Activated T-helper 17 cell treated with anti-CD3 and anti-CD28 coated beads, Interleukin-2, amount 50 U/mL, for 72 hours (primary cell): ENCODE measurements at regions not wholly inside any gene's neighbourhood (a gene's known extent, or its start where the extent isn't known, plus 50 kb on each side); places are given as distances from the start of the nearest gene placed in this dataset.

Experiments
- ATAC-seq: fragments of 150-1000 bp; cut with Tn5 transposase; replicated peaks from 2 replicates; pipeline ENCODE4 v1.10.0; 2021; ENCODE audit warnings: mild to moderate bottlenecking, moderate library complexity
- H3K27ac Mint-ChIP-seq: one replicate; pipeline ENCODE4 v1.8.0; 2022; ENCODE audit warnings: mixed read lengths
- H3K27me3 Mint-ChIP-seq: one replicate; pipeline ENCODE4 v1.8.0; 2022; ENCODE audit warnings: mixed read lengths
- H3K36me3 Mint-ChIP-seq: one replicate; pipeline ENCODE4 v1.8.0; 2022; ENCODE audit warnings: low read depth, mild to moderate bottlenecking, mixed read lengths
- H3K4me1 Mint-ChIP-seq: one replicate; pipeline ENCODE4 v1.8.0; 2022; ENCODE audit warnings: mixed read lengths
- H3K4me3 Mint-ChIP-seq: one replicate; pipeline ENCODE4 v1.8.0; 2022; ENCODE audit warnings: mild to moderate bottlenecking, mixed read lengths
- H3K9me3 Mint-ChIP-seq: one replicate; pipeline ENCODE4 v1.8.0; 2022; ENCODE audit warnings: mixed read lengths

DNA sequence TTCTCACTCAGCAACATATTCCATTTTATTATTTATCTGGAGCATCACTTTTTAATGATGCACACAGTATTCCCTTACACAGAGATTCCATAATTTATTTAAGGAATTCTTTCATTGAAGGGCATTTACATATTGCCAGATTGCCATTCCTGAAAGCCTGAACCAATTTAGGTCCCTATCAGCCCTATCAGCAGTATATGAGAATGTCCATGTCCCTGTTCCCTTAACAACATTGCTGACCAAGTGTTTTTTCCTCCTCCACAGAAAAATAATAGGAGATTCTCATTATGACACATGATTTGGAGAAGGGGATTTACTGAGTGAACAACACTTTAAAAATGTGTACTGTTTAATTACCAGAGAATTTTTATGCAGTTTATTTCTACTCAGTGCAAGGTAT, 90.1 kb upstream of the PHOX2B start:
- Mint-ChIP-seq H3K36me3 (no peaks in the 10 kb centered on the region), H3K4me3 (no peak overlapping the region), H3K27ac (no peak overlapping the region), H3K4me1 (no peaks in the 10 kb centered on the region), H3K9me3 (no peaks in the 10 kb centered on the region), H3K27me3 (peaks cover 14% of the 10 kb centered on the region)
- no peak for ATAC-seq

DNA sequence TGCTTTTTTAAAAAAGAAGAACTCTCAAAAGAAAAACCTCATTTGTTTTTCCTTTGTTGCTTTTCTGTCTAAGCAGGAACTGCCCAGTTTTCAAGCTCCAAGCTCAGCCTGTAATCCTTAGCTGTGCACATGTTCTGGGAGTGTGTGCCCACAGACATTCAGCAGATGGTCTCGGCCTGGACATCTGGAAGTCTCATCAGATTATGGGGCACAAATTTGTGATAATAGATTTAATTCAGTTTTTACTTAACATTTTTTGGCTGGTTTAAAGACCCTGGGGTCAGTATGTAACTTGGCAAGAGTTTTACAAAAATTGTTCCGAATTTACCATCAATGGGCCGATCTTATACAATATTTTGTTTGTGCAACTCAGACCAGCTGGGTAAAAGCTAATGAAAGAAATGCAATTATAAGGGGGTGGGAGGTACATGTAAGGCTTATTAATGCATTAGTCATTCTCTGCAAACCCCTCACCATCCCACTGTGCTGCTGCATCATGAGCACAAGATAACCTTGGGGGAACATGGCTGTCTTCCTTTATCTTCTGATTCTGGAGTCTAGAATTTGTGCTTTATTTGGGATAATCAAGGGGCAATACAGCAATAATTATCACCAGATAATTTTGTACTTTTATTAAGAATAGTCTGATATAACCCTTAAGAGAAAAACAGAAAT, 86.9 kb upstream of the PHOX2B start:
- H3K9me3 Mint-ChIP-seq = no peaks in the 10 kb centered on the region
- peaks cover 26% of the 10 kb centered on the region for H3K27me3 Mint-ChIP-seq
- no peaks in the 10 kb centered on the region for H3K36me3 Mint-ChIP-seq
- H3K27ac Mint-ChIP-seq = no peak overlapping the region
- no peaks in the 10 kb centered on the region for H3K4me1 Mint-ChIP-seq
- no peak overlapping the region for H3K4me3 Mint-ChIP-seq
- ATAC-seq = no peak

DNA sequence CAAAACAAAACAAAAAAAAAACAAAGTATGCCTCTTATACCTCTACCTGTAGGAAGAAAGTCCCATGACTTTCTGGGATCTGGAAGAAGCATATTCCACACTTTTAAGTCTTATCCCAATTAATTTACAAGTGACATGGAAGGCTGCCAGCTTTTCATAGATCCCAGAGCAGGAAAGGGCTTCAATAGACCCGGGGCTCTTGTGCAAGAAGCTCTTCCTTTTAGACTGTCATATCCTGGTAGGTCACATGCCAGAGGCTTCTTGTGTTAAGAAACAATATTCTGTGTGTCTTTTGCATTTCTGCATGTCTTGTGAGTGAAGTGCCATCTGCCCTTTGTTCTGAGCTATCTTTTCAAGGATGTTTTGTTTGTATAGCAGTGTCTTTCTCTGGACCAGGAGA, 84.4 kb upstream of the PHOX2B start:
- no peak for ATAC-seq
- Mint-ChIP-seq H3K27me3 (peaks cover 28% of the 10 kb centered on the region), H3K27ac (no peak overlapping the region), H3K4me3 (no peak overlapping the region), H3K9me3 (no peaks in the 10 kb centered on the region), H3K4me1 (no peaks in the 10 kb centered on the region), H3K36me3 (no peaks in the 10 kb centered on the region)

DNA sequence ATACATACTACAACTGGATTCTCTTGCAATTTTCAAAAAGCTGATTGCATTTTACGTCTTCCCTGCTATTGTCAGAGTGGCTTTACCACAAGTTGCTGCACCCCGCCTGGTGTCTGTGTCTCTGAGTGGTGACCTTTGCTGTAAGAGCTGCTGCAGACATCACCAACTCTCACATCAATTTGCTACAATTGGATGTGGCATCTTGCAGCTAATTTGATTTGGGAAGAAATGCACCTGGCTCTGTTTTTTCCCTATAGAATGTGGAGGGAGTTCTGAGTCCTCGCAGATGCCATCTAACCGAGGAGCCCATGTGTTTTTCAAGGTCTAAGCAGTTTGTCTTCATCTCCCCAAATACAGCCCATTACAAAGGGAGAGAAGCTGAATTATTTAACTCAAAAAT, 73.8 kb upstream of the PHOX2B start:
- H3K4me1 Mint-ChIP-seq = no peaks in the 10 kb centered on the region
- no peaks in the 10 kb centered on the region for H3K36me3 Mint-ChIP-seq
- no peak overlapping the region for H3K4me3 Mint-ChIP-seq
- no peak overlapping the region for H3K27ac Mint-ChIP-seq
- ATAC-seq = no peak
- H3K9me3 Mint-ChIP-seq = no peaks in the 10 kb centered on the region
- H3K27me3 Mint-ChIP-seq = peaks cover 24% of the 10 kb centered on the region

DNA sequence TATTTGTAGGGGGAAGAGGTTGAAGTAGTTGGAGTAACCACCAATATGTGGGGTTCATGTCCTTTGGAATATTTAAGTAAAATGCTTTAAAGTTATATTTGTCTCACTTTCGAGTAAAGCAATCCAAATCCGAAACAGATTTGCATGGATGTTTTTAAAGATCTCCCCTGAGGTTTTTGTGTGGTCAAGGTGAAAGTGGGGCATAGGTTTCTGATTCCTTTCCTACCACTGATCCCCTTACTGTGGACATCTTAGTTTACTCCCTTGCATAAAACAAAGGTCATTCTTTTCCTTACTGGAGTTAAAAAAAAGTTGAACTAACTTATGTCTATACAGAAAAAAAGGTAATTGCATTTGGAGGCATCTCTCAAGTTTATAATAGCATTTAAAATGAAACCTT, 71.9 kb upstream of the PHOX2B start:
- no peak overlapping the region for H3K27ac Mint-ChIP-seq
- peaks cover 20% of the 10 kb centered on the region for H3K27me3 Mint-ChIP-seq
- no peak for ATAC-seq
- no peaks in the 10 kb centered on the region for H3K4me1 Mint-ChIP-seq
- H3K4me3 Mint-ChIP-seq = no peak overlapping the region
- no peaks in the 10 kb centered on the region for H3K36me3 Mint-ChIP-seq
- no peaks in the 10 kb centered on the region for H3K9me3 Mint-ChIP-seq

DNA sequence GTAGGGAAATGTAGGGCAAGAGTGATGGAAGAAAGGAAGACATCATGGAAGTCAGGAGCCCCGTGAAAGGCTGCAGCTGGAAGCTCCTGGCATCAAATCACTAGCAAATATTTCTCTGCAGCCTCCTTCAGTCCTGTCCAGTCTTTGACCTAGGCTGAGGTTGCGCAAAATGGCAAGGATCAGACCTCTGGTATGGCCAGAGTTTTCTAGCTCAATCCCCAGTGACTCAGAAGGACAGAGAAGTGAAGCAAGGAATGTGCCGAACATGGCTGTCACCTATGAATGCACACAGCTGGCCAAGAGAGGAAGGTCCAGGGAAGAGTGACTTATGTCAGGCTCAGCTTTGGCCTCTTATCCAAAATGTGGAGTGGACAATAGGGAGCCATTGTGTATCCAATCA, 71.1 kb upstream of the PHOX2B start:
- H3K9me3 Mint-ChIP-seq = no peaks in the 10 kb centered on the region
- ATAC-seq = no peak
- H3K27ac Mint-ChIP-seq = no peak overlapping the region
- H3K4me3 Mint-ChIP-seq = no peak overlapping the region
- peaks cover 17% of the 10 kb centered on the region for H3K27me3 Mint-ChIP-seq
- H3K36me3 Mint-ChIP-seq = no peaks in the 10 kb centered on the region
- no peaks in the 10 kb centered on the region for H3K4me1 Mint-ChIP-seq

DNA sequence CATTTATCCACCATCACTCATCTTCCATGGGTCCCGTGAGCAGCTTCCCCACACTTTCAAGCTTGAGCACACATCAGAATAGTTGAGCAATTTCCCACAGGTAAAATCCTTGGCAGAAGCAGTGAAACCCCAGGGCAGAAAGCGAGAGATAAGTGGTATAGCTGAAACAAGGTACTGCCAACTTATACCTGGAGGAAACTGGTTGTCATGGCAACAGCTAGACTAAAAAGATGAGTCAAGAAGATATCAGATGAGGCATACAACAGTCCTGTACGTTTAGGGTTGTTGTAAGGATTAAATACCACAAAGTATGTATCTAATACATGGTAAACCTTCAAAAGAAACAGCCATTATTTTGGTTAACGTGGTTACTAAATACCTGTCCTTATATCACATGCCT, 66.9 kb upstream of the PHOX2B start:
- H3K27ac Mint-ChIP-seq = no peak overlapping the region
- H3K9me3 Mint-ChIP-seq = peaks cover 4% of the 10 kb centered on the region
- H3K27me3 Mint-ChIP-seq = peaks cover 20% of the 10 kb centered on the region
- H3K36me3 Mint-ChIP-seq = no peaks in the 10 kb centered on the region
- no peaks in the 10 kb centered on the region for H3K4me1 Mint-ChIP-seq
- no peak overlapping the region for H3K4me3 Mint-ChIP-seq
- ATAC-seq = no peak

DNA sequence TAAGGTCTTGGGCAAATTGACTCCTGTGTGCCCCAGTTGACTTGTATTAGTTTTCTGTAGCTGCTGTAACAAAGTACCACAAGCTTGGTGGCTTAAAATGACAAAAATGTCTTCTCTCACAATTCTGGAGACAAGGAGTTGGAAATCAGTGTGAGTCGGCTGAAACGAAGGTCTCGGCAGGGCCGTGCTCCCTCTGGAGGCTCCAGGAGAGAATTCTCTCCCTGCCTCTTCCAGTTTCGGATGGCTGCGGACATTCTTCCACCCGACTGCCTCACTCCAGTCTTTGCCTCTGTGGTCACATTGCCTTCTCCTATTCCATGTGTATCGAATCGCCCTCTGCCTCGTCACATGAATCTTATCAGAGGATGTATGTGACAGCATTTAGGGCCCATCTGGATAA, 66.0 kb upstream of the PHOX2B start:
- peaks cover 19% of the 10 kb centered on the region for H3K27me3 Mint-ChIP-seq
- H3K4me1 Mint-ChIP-seq = no peaks in the 10 kb centered on the region
- H3K9me3 Mint-ChIP-seq = peaks cover 4% of the 10 kb centered on the region
- no peak for ATAC-seq
- H3K36me3 Mint-ChIP-seq = no peaks in the 10 kb centered on the region
- H3K4me3 Mint-ChIP-seq = no peak overlapping the region
- no peak overlapping the region for H3K27ac Mint-ChIP-seq

DNA sequence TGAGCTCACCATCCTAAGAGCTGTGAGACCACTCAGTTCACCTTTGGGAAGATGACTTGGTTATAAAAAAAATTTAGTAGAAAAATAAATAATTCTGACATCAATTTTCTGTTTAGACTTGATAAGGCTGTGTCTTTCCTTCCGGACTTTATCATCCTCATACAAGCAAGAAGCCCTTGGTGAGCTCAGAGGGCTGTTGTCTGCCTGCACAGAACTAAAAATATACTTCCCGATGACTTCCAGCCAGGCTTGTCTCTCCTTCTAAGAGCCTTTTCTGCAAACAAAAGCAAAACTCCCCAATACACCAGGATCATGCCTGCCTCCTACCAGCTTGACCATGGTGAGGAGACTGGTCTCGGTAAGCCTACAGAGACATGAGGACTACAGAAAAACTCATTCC, 58.3 kb upstream of the PHOX2B start:
- Mint-ChIP-seq H3K4me1 (no peaks in the 10 kb centered on the region), H3K4me3 (no peak overlapping the region), H3K27me3 (peaks cover 15% of the 10 kb centered on the region), H3K27ac (no peak overlapping the region), H3K9me3 (peaks cover 4% of the 10 kb centered on the region), H3K36me3 (no peaks in the 10 kb centered on the region)
- no peak for ATAC-seq

DNA sequence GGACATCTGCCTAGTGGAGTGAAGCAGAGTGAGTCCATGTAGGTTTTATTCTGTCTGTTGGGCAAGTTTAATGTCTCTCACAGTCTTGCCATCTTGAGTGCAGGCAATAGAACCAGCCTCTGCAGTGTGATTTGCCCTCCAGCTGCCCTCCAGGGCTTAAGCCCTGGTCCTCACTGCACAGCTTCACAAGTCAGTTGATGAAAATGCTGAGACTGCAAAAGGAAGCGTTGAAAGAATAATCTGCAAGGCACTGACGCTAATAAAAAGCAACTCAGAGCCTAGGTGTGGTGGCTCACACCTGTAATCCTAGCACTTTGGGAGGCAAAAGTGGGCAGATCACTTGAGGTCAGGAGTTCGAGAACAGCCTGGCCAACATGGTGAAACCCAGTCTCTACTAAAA, 54.1 kb upstream of the PHOX2B start:
- Mint-ChIP-seq H3K27ac (no peak overlapping the region), H3K9me3 (peaks cover 4% of the 10 kb centered on the region), H3K36me3 (no peaks in the 10 kb centered on the region), H3K4me1 (no peaks in the 10 kb centered on the region), H3K4me3 (no peak overlapping the region), H3K27me3 (peaks cover 21% of the 10 kb centered on the region)
- no peak for ATAC-seq

DNA sequence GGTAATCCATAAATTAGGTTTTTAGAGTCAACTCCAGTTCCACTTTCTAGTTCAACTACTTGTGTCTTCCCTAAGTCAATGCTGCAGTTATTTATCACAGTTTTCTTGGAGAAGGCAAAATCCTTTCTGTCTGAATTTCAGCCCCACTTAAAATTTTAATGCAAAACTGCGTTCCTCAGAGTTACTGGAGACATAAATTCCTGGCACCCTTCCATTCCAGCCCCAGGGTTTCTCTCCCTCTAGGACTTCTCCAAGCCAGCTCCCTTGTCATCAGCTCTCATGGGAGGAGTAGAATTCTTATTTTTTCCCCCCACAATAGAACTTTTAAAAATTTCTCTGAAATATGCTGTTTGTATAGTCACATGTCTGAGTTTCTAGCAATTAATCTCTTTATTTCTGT, 50.6 kb upstream of the PHOX2B start:
- no peak for ATAC-seq
- H3K27me3 Mint-ChIP-seq = peaks cover 25% of the 10 kb centered on the region
- peaks cover 4% of the 10 kb centered on the region for H3K9me3 Mint-ChIP-seq
- H3K36me3 Mint-ChIP-seq = no peaks in the 10 kb centered on the region
- no peak overlapping the region for H3K4me3 Mint-ChIP-seq
- H3K27ac Mint-ChIP-seq = no peak overlapping the region
- no peaks in the 10 kb centered on the region for H3K4me1 Mint-ChIP-seq
